Activated T-helper 2 cell treated with anti-CD3 and anti-CD28 coated beads, Interferon-gamma antibody, Interleukin-2, Interleukin-4, amounts not matched to agents 10 μg/mL and 5 μg/mL and 100 μg/mL, durations not matched to agents 14 hours and 24 hours and 36 hours (primary cell): ENCODE measurements at regions not wholly inside any gene's neighbourhood (a gene's known extent, or its start where the extent isn't known, plus 50 kb on each side); places are given as distances from the start of the nearest gene placed in this dataset.

Experiments
- DNase-seq: peaks from one replicate; pipeline ENCODE4 v3.0.0; 2021; ENCODE audit warnings: low spot score
- H3K27ac Mint-ChIP-seq: one replicate; pipeline ENCODE4 v1.8.0; 2021; ENCODE audit warnings: mixed read lengths
- H3K27me3 Mint-ChIP-seq: one replicate; pipeline ENCODE4 v1.8.0; 2021; ENCODE audit warnings: low read depth, mixed read lengths
- H3K36me3 Mint-ChIP-seq: one replicate; pipeline ENCODE4 v1.8.0; 2021; ENCODE audit warnings: low read depth, mixed read lengths
- H3K4me1 Mint-ChIP-seq: one replicate; pipeline ENCODE4 v1.8.0; 2021; ENCODE audit warnings: low read depth, mixed read lengths
- H3K4me3 Mint-ChIP-seq: one replicate; pipeline ENCODE4 v1.8.0; 2021; ENCODE audit warnings: low read depth, mild to moderate bottlenecking, moderate library complexity, mixed read lengths
- H3K9me3 Mint-ChIP-seq: one replicate; pipeline ENCODE4 v1.8.0; 2021; ENCODE audit warnings: mixed read lengths
- intact Hi-C: fragments of 100-400 bp; cut with micrococcal nuclease; formaldehyde crosslinking; loops from one replicate; pipeline ENCODE4 v1.15.1; 2023

DNA sequence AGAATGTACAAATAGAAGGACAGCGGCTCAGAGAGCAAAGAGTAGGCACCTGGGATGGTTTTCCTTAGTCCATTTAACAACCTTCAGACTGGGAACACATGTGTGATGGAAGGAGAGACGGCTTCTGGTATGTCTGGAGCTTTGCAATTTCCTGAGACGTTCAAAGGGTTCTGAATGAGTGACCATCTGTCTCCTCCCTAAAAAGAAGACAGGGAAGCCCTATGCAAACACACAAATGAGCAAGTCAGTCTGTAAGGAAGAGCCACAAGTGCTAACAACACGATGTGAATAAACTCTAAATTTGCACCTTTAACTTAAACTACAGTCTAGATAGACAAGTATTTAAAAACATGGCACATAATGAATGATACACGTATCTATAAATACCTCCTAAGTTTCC lies 391.0 kb downstream of the ICE1 start:
- H3K27ac Mint-ChIP-seq = no peak overlapping the region
- H3K9me3 Mint-ChIP-seq = no peaks in the 10 kb centered on the region
- no peaks in the 10 kb centered on the region for H3K4me1 Mint-ChIP-seq
- DNase-seq = no peak
- no peak overlapping the region for H3K4me3 Mint-ChIP-seq
- intact Hi-C loops = no loop called here
- no peaks in the 10 kb centered on the region for H3K27me3 Mint-ChIP-seq
- H3K36me3 Mint-ChIP-seq = no peaks in the 10 kb centered on the region

DNA sequence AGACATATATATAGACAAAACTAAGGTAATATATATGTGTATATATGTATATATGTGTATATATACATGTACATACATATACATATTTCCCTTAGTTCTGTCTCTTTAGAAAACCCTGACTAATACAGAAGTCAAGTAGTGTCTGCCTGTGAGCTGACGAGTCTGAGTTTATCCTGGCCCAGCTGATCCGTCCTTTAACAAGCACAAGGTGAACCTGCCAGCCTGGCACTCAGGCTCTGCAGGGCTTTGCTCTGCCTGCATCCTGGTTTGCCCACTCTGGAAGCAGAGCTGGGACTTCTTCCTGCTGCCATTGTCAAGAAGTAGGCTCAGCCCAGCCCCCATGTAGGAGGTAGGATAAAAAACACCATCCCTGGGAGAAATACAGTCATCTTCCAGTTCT lies 388.0 kb downstream of the ICE1 start:
- H3K9me3 Mint-ChIP-seq = no peaks in the 10 kb centered on the region
- H3K27me3 Mint-ChIP-seq = no peaks in the 10 kb centered on the region
- intact Hi-C loops = no loop called here
- no peaks in the 10 kb centered on the region for H3K36me3 Mint-ChIP-seq
- no peaks in the 10 kb centered on the region for H3K4me1 Mint-ChIP-seq
- H3K4me3 Mint-ChIP-seq = no peak overlapping the region
- H3K27ac Mint-ChIP-seq = no peak overlapping the region
- DNase-seq = no peak

DNA sequence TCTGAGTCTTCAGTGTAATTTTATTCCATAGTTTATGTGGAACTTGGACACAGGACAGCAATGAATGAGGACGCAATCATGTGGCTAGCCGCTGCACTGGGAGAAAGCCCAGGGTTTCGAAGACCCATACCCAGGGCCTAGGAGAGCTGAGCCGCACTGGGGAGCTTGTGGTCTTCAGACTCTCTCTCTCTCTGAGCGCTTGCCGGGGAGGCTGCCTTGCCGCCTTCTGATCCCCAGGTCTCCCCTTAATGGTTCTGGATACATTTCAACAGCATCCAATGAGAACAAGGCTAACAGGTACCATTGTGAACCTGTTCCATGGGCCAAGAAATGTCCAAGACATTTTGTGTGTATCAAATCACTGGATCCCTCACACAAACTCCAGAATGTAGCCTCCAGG lies 383.4 kb downstream of the ICE1 start:
- DNase-seq = no peak
- no peak overlapping the region for H3K27ac Mint-ChIP-seq
- intact Hi-C loops = no loop called here

DNA sequence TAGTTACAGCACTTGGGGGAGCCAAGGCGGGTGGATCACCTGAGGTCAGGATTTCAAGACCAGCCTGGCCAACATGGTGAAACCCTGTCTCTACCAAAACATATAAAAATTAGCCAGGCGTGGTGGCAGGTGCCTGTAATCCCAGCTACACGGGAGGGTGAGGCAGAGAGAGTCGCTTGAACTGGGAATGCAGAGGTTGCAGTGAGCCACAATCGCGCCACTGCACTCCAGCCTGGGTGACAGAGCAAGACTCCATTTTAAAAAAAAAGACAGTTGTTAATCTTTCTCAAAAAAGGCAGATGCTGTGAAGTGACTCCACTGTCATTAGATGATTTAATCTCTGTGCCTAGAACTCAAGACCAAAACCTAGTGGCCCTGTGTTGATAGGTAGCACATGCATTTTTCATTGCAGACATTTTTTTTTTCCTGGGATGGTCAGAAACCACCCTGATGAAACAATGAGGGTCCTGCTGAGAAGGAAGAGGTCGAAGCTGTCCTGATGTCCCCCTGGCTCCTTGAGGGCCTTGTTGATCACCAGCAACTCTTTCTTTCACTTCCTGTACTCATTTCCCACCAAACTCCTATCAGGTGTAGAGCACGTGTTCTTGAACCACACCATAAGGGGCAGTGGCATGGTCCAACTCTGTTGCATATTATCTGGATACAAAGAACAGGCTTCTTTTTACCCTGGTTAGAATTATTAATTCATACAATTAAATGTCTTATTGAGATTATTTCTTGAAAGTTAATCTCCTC lies 382.2 kb downstream of the ICE1 start:
- Mint-ChIP-seq H3K36me3 (no peaks in the 10 kb centered on the region), H3K4me1 (no peaks in the 10 kb centered on the region), H3K4me3 (no peak overlapping the region), H3K27ac (no peak overlapping the region), H3K27me3 (no peaks in the 10 kb centered on the region), H3K9me3 (no peaks in the 10 kb centered on the region)
- intact Hi-C loops = no loop called here
- DNase-seq = no peak

More for the DNA sequence above, 383.4 kb downstream of the ICE1 start:
- Mint-ChIP-seq H3K9me3 (no peaks in the 10 kb centered on the region), H3K4me3 (no peak overlapping the region), H3K27me3 (no peaks in the 10 kb centered on the region), H3K36me3 (no peaks in the 10 kb centered on the region), H3K4me1 (no peaks in the 10 kb centered on the region)

DNA sequence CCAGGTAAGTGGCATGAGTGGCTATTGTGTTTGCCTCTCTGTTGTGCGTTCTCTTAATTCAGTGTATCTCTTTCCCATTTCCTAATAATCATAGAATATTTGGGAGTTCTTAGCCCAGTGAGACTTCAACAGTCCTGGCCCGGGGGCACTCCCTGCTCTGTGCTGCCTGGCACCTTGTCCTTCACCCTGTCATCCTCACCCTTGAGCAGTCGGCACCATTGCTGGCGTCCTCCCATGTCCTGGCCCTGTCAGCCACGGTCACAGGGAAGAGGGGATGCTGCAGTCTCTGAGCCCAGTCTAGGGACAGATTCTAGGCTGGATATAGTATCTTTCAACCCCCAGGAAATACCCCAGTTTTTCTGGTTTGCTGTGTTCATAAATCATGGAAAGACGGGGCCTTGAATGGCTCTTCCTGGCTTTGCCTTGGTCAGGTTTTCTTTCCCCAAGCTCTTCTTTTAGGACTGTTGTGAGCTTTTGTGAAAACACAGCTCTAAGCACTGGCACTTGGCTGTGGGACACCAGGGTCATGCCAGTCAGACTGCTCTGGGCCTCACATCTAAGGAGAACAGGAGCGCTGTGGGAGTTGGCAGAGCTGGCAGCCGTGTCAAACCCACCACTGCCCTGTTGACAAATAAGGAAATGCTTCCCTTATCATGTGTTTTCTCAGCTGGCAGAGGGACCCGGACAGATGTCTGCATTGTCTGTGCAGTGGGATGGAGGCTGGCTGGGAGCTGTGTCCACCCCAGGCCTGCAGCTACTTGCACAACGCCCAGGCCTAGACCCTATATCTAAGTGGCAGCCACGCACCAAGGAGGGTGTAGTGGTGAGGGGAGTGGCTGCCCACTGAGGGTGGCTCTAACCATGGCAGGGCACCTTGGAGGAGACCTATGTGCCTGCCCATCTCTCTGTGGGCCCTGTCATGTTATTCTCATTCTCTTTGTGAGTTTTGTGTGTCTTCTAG lies 378.6 kb downstream of the ICE1 start:
- Mint-ChIP-seq H3K27me3 (no peaks in the 10 kb centered on the region), H3K4me1 (no peaks in the 10 kb centered on the region), H3K27ac (no peak overlapping the region), H3K36me3 (no peaks in the 10 kb centered on the region), H3K9me3 (no peaks in the 10 kb centered on the region), H3K4me3 (no peak overlapping the region)
- intact Hi-C loops = no loop called here
- DNase-seq = no peak

DNA sequence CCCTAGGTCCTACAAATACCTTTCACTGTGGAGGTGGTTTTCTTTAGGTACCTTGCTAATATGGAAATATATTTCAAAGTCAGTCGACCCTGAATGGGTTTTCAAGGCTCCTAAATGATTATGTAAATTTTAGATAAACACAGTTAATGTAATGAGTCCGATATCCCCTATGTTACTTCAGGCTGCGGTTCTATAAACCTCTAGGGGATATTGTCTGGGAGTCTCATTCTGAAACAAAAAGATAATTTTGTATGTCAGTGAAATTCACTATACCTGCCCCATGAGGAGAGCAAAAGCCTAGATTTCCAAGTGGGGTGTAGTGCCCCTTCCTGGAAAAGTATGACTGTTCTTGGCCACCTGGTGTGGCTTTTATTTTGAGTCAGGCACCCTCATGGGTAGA lies 377.3 kb downstream of the ICE1 start:
- H3K4me3 Mint-ChIP-seq = no peak overlapping the region
- no peaks in the 10 kb centered on the region for H3K4me1 Mint-ChIP-seq
- H3K9me3 Mint-ChIP-seq = no peaks in the 10 kb centered on the region
- H3K27me3 Mint-ChIP-seq = no peaks in the 10 kb centered on the region
- H3K36me3 Mint-ChIP-seq = no peaks in the 10 kb centered on the region
- no peak overlapping the region for H3K27ac Mint-ChIP-seq
- intact Hi-C loops = no loop called here
- no peak for DNase-seq

DNA sequence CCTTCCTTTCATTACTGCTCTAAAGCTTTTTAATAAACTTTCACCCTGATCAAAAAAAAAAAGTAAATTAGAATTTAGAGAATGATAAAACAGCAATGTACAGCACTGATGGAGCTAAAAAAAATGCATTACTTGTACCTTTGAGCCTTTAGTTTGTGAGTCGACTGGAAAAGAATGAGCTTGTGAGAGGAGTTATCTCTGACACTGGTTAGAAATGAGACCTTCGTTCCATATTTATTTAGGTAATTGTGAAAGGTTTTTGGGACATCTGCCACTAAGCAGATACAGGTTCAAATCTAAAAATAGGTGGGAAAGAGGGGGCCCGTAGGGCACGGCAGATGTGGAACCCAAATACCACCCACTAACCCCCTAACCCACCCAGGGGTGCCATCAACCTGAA lies 376.8 kb downstream of the ICE1 start:
- Mint-ChIP-seq H3K27me3 (no peaks in the 10 kb centered on the region), H3K4me3 (no peak overlapping the region), H3K9me3 (no peaks in the 10 kb centered on the region), H3K4me1 (no peaks in the 10 kb centered on the region), H3K27ac (no peak overlapping the region), H3K36me3 (no peaks in the 10 kb centered on the region)
- intact Hi-C loops = no loop called here
- DNase-seq = no peak

DNA sequence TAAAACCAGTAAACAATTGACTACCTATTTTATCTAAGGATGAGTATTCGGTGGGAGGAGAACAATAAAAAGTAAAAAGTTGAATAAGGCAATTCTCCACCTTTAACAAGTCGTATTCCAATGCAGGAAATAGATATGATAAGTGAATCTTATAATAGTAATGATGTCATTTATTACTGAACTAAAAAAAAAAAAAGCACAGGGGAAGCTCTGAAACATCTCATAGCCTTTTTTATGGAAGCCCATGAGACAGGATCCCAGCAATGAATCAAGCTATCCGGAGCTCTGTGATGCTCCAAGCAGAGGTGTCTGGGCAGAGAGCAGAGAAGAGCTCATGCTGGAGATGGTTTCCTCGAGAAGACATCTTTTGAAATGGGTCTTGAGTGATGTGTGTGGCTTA lies 376.0 kb downstream of the ICE1 start:
- Mint-ChIP-seq H3K27me3 (no peaks in the 10 kb centered on the region), H3K4me3 (no peak overlapping the region), H3K4me1 (peaks cover 3% of the 10 kb centered on the region), H3K9me3 (no peaks in the 10 kb centered on the region), H3K36me3 (no peaks in the 10 kb centered on the region), H3K27ac (no peak overlapping the region)
- intact Hi-C loops = no loop called here
- no peak for DNase-seq

DNA sequence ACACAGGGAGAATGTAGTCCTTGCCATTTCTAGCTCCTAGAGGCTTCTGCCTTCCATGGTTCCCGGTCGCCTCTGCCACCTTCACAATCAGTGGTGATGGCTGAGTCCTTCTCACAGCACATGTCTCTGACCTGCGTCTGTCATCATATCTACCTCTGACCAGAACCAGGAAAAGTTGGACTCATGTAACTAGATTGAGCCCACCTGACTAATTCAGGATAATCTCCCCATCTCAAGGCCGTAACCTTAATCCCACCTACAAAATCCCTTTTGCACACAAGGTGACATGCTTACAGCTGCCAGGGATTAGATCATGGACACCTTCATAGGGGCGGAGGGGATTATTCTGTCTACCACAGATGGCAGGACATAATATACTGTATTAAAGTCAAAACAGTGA lies 375.6 kb downstream of the ICE1 start:
- no peaks in the 10 kb centered on the region for H3K36me3 Mint-ChIP-seq
- intact Hi-C loops = no loop called here
- H3K27me3 Mint-ChIP-seq = no peaks in the 10 kb centered on the region
- H3K4me1 Mint-ChIP-seq = peaks cover 7% of the 10 kb centered on the region
- H3K27ac Mint-ChIP-seq = no peak overlapping the region
- DNase-seq = no peak
- H3K4me3 Mint-ChIP-seq = no peak overlapping the region
- no peaks in the 10 kb centered on the region for H3K9me3 Mint-ChIP-seq

DNA sequence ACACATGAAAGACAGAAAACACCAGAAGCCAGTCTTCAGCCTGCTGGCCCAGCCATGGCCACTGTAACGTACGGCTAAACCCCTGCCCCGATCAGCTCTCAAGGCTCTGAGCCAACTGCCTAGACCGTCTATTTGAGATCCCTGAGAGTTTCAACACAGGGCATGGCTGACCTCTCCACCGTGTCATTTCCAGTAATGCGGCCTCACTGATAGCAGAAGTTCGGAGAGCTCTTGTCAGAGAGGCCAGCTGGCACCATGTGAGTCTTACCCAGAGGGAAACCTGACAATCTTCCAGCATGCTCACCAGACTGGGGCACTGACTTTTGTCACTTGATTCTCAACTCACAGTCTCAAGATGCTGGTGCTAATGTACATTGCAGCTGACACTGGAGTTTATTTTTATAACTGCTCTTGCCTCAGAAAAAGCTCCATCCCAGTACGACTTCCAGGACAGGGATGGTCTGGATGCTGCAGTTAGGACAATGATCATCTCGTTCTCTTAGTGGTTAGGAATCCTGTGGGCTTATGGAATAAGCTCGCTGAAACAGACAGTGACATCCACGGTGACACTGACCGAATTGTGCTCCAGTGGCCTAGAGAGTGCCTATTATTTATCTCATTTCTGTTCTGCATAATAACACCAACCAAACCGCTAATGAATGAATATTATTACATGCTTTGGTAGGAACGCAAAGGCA lies 372.7 kb downstream of the ICE1 start:
- intact Hi-C loops = no loop called here
- no peak overlapping the region for H3K4me3 Mint-ChIP-seq
- H3K9me3 Mint-ChIP-seq = no peaks in the 10 kb centered on the region
- no peaks in the 10 kb centered on the region for H3K27me3 Mint-ChIP-seq
- no peak for DNase-seq
- H3K27ac Mint-ChIP-seq = no peak overlapping the region
- peaks cover 7% of the 10 kb centered on the region for H3K4me1 Mint-ChIP-seq
- no peaks in the 10 kb centered on the region for H3K36me3 Mint-ChIP-seq

DNA sequence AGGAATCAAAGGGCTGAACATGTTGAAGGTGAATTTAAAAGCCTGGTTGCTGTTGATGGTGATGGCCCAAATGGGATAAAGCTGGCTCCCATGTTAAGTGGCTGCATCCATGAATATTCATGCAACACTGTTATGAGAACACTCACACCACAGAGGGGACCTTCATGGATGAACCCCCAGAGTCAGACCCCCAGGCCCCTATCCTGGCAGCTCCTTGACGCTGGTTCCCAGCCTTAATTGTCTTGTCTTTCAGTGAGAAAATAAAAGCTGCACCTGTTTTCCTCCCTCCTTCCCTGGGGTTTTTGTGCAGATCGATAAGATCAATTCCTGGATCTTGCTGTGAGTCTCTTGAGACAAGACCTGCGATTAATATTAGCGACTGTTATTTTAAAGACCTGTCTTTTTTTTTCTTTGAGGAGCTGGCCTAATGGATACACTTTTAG lies 371.7 kb downstream of the ICE1 start:
- Mint-ChIP-seq H3K4me3 (no peak overlapping the region), H3K36me3 (no peaks in the 10 kb centered on the region), H3K27ac (no peak overlapping the region), H3K9me3 (no peaks in the 10 kb centered on the region), H3K27me3 (no peaks in the 10 kb centered on the region), H3K4me1 (peaks cover 7% of the 10 kb centered on the region)
- DNase-seq = no peak
- intact Hi-C loops = no loop called here

DNA sequence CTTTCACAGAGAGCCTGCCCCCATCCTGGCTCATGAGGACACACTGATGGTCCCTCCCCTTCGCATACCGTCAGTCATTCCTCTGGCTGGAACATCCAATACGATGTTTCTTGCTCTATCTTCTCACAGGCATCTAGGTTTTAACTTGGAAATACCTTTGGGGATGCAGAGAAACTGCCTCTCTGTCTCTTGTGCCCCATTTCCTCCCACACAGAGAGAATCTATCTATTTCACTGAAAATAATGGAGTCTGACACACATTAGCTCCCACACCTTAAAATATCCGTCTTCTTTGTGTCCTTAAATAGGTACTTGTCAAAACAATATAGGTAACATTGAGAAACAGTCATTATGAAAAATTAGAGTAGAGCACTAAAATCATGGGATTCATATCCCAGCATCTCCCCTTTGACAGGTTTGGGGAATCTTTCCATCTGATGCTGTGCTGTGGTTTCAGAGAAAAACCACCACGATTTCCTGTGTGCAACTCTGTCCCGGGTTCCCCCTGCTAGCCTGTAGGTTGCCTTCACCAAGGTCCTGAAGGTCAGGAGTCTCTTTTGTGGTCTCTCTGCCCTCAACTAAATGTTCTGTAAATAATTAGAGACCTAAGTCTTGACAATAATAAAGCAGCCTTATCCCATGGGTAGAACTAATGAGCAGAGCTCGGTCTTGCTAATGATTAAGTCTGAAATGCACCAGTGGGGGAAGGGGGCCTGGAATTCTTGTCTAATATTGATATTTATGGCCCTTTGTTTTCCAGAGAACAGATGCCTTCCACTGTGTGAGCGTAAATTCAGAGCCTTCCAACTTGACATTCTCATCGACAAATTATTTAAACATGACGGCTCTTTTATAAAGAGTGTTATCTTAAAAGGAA lies 371.0 kb downstream of the ICE1 start:
- intact Hi-C loops = no loop called here
- H3K4me1 Mint-ChIP-seq = peaks cover 7% of the 10 kb centered on the region
- H3K9me3 Mint-ChIP-seq = no peaks in the 10 kb centered on the region

More for the DNA sequence above, 371.0 kb downstream of the ICE1 start:
- no peak overlapping the region for H3K27ac Mint-ChIP-seq
- no peaks in the 10 kb centered on the region for H3K27me3 Mint-ChIP-seq
- no peaks in the 10 kb centered on the region for H3K36me3 Mint-ChIP-seq
- H3K4me3 Mint-ChIP-seq = no peak overlapping the region
- DNase-seq = no peak
